ES-I3 (cell line): ENCODE measurements at regions not wholly inside any gene's neighbourhood (a gene's known extent, or its start where the extent isn't known, plus 50 kb on each side); places are given as distances from the start of the nearest gene placed in this dataset.
"Not testable (repeated sequence)": the region's sequence is repeated elsewhere in the genome, so short reads cannot be mapped to it uniquely, and the experiment has no call there.

Experiments
- H3K36me3 ChIP-seq: 2 replicates; pipeline ENCODE4 v1.6.1; 2013; ENCODE audit warnings: mild to moderate bottlenecking, low read length, control low read depth, moderate library complexity; ENCODE audit not compliant: insufficient read depth
- H3K4me1 ChIP-seq: 2 replicates; pipeline ENCODE4 v1.6.1; 2013; ENCODE audit warnings: mild to moderate bottlenecking, control low read depth, low read length; ENCODE audit not compliant: insufficient read depth
- H3K9ac ChIP-seq: 2 replicates; pipeline ENCODE4 v1.6.1; 2013; ENCODE audit warnings: low read depth, mild to moderate bottlenecking, low read length, moderate library complexity
- H3K9me3 ChIP-seq: 2 replicates; pipeline ENCODE4 v1.6.1; 2013; ENCODE audit warnings: mild to moderate bottlenecking, low read length, moderate library complexity; ENCODE audit not compliant: control insufficient read depth, insufficient read depth

DNA sequence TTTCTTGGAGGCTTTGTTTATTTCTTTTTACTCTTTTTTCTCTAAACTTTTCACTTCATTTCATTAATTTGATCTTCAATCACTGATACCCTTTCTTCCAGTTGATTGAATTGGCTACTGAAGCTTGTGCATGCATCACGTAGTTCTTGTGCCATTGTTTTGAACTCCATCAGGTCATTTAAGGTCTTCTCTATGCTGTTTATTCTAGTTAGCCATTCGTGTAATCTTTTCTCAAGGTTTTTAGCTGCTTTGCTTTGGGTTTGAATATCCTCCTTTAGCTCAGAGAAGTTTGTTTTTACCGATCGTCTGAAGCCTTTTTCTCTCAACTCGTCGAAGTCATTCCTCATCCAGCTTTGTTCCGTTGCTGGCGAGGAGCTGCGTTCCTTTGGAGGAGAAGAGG is 189.9 kb downstream of the TTC6 start:
- not testable (repeated sequence) for H3K9me3 ChIP-seq, H3K36me3 ChIP-seq, H3K9ac ChIP-seq, H3K4me1 ChIP-seq

DNA sequence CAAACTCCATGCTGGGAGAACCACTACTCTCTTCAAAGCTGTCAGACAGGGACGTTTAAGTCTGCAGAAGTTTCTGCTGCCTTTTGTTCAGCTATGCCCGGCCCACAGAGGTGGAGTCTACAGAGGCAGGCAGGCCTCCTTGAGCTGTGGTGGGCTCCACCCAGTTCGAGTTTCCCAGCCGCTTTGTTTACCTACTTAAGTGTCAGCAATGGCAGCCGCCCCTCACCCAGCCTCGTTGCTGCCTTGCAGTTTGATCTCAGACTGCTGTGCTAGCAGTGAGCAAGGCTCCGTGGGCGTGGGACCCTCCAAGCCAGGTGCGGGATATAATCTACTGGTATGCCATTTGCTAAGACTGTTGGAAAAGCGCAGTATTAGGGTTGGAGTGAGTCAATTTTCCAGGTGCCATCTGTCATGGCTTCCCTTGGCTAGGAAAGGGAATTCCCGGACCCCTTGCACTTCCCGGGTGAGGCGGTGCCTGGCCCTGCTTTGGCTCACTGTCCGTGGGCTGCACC is 190.7 kb downstream of the TTC6 start:
- not testable (repeated sequence) for H3K4me1 ChIP-seq, H3K9me3 ChIP-seq, H3K36me3 ChIP-seq, H3K9ac ChIP-seq

- H3K4me1 ChIP-seq, result no peaks in the 10 kb centered on the region
- H3K9me3 ChIP-seq, result no peaks in the 10 kb centered on the region
These were observed 192.6 kb downstream of the TTC6 start for GRCh38 chr14:37787879-37788494.

GRCh38 chr14:37791384-37792036 is 196.1 kb downstream of the TTC6 start:
- Histone ChIP-seq H3K9ac (no peak overlapping the region), H3K36me3 (no peaks in the 10 kb centered on the region), H3K9me3 (no peaks in the 10 kb centered on the region), H3K4me1 (no peaks in the 10 kb centered on the region)

More at GRCh38 chr14:37787879-37788494, 192.6 kb downstream of the TTC6 start:
- Histone ChIP-seq H3K36me3 (no peaks in the 10 kb centered on the region), H3K9ac (no peak overlapping the region)

DNA sequence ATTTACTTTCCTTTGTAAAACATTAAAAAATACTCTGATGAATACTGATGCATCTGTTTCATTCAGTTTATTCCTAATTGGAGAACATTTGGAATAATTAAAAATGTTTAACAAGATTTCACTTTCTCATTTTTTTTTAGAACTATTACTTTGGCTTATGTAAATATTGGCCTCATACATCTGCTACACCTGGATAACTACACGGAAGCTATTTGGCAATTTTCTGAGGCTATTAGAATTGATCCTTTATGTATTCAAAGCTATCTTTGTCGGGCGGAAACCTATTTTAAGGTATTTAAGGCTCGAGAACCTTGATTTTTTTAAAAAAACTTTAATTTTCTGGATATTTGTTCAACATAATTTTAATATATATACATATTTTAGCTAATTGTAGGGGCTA is 196.7 kb downstream of the TTC6 start:
- H3K36me3 ChIP-seq, result no peaks in the 10 kb centered on the region
- H3K9me3 ChIP-seq, result no peaks in the 10 kb centered on the region
- H3K9ac ChIP-seq, result no peak overlapping the region
- H3K4me1 ChIP-seq, result no peaks in the 10 kb centered on the region

DNA sequence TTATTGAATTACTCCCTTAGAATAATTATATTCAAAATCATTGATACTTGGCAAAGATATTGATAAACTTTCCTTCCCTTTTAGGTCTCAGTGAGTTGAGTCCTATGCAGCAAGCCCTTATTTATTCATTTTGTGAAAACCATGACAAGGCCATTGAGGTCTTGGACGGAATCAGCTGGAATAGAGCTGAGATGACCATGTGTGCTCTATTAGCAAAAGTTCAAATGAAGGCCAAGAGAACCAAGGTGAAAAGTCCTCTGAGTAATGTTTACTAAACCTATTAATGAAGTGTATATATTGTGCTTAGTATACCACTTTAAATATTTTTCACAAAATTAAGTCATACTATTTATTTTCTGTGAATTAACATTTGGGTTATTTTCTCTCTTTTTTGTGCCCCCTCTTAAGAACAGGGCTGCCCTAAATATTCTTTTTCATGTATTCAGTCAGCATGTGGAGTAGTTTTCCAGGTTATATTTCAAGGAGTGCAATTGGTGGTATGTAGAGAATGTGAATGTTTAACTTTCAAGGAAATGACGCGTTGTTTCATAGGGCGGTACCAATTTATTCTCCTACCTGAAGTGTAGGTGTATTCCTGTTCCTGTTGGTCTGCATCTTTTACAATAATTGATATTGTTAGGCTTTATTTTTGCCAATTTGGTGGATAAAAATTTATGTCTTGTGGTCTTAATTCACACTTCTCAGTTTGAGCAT is 201.4 kb downstream of the TTC6 start:
- Histone ChIP-seq H3K9ac (no peak overlapping the region), H3K36me3 (no peaks in the 10 kb centered on the region), H3K4me1 (no peaks in the 10 kb centered on the region), H3K9me3 (no peaks in the 10 kb centered on the region)

DNA sequence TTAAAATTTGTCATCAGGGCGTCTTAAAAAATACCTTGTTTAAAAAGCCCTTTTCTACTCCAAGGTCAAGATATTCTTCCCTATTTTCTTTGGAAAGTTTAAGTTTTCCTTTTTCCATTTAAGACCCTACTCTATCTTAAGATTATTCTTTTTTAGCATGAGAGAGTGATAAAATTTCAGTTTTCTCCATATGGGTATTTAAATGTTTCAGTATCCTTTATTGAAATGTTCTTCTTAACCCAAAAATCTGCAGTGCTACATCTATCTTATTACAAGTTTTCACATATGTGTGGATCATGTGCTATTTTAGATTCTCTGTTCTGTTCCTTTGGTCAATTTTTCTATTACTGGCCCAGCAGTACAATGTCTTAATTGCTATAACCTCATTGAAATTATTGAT is 202.2 kb downstream of the TTC6 start:
- Histone ChIP-seq H3K9me3 (no peaks in the 10 kb centered on the region), H3K9ac (no peak overlapping the region), H3K36me3 (no peaks in the 10 kb centered on the region), H3K4me1 (no peaks in the 10 kb centered on the region)

DNA sequence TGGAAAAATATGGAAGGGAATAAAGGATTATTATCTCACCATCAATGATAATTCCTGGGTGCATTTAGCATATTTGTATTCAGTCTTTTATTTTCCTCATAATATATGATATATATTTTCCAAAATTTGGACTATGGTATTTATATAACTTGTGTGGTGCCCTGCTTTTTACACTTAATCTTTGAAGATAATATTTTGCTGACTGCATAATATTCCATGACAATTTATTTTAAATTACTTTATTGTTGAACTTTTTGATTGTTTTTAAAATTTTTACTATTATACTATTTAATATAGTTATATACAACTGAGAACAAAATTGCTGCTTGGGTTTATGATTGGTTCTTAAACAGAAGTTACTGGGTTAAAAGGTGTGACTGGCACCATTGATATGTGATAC is 212.3 kb downstream of the TTC6 start:
- H3K9me3 ChIP-seq, result no peaks in the 10 kb centered on the region
- no peaks in the 10 kb centered on the region for H3K36me3 ChIP-seq
- peaks cover 8% of the 10 kb centered on the region for H3K4me1 ChIP-seq
- H3K9ac ChIP-seq, result no peak overlapping the region

DNA sequence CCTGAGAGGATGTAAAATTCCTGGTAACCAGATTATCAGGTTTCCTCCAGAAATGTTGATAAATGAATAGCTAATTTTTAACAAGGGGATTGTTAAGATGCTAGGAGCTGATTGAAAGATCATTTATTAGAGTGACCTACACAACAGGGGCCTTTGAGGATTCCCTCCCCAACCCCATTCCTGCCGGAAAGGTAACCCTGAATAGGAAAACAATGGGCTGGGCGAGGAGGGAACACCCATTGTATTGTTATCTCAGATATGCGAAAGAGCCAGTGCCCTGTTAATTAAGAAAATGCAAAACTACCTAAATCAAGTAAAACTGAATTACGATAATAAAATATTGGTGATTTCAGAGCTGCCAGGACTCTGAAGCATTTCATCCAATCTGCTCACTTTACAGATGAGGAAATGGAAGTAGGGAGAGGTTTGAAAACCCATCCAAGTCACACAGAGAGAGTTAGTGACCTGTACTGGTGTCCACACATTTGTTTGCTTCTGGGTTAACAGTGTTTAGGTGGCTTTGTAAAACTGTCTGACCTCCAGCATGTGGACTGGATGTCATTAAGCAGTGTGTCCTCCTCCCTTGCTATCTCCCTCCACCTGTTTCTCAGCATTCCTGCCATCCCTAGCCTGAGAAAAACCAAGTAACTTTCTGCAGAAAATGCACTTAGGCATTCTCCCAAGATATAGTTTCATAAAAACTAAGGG is 214.8 kb downstream of the TTC6 start:
- Histone ChIP-seq H3K4me1 (peaks cover 8% of the 10 kb centered on the region), H3K9me3 (no peaks in the 10 kb centered on the region), H3K9ac (no peak overlapping the region), H3K36me3 (no peaks in the 10 kb centered on the region)

GRCh38 chr14:37813732-37814131 is 218.3 kb downstream of the TTC6 start:
- no peaks in the 10 kb centered on the region for H3K9me3 ChIP-seq
- no peak overlapping the region for H3K9ac ChIP-seq
- peaks cover 8% of the 10 kb centered on the region for H3K4me1 ChIP-seq
- no peaks in the 10 kb centered on the region for H3K36me3 ChIP-seq

- H3K9ac ChIP-seq, result no peak overlapping the region
- H3K4me1 ChIP-seq, result no peaks in the 10 kb centered on the region; the same call in 1 of the 2 replicates
- no peaks in the 10 kb centered on the region for H3K36me3 ChIP-seq
- H3K9me3 ChIP-seq, result no peaks in the 10 kb centered on the region
These were observed 220.7 kb downstream of the TTC6 start for GRCh38 chr14:37816135-37816534.

DNA sequence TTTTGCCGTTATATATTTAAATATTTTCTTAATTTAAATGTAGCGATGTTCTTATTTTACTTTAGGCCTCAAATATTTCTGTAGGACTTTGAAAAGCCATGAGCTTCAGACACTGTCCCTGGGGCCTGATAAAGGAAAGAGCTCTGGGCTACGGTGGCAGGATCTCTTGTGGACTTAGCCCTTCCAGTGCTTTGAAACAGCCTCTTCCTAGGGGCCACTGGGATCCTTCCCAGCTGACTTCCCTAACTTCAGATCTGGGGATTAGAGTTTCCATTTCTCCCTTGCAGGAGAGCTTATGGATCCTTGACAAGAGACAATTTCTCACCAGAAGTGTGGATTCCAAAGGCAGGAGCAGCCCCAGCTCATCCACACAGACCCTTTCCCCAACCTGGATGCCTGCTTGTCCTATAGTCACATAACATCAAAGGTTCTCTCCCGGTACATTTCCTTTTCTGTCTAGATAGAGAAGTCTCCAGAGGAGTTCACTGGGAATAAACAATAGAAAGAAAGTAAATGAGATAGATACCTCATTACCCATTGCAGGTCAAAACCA is 221.4 kb downstream of the TTC6 start:
- Histone ChIP-seq H3K9me3 (no peaks in the 10 kb centered on the region), H3K36me3 (no peaks in the 10 kb centered on the region), H3K9ac (no peak overlapping the region), H3K4me1 (no peaks in the 10 kb centered on the region; the same call in 1 of the 2 replicates)

GRCh38 chr14:37819155-37820015 is 224.0 kb downstream of the TTC6 start:
- no peaks in the 10 kb centered on the region for H3K36me3 ChIP-seq
- no peaks in the 10 kb centered on the region; the same call in 1 of the 2 replicates for H3K4me1 ChIP-seq
- H3K9me3 ChIP-seq, result no peaks in the 10 kb centered on the region
- H3K9ac ChIP-seq, result no peak overlapping the region
